GM23248 (cell line): ENCODE measurements at regions not wholly inside any gene's neighbourhood (a gene's known extent, or its start where the extent isn't known, plus 50 kb on each side); places are given as distances from the start of the nearest gene placed in this dataset. TPM values are rescaled to one million over a fixed set of nuclear protein-coding genes. Genes with fewer than 3 reads are reported as not detected.
"Not testable (repeated sequence)": the region's sequence is repeated elsewhere in the genome, so short reads cannot be mapped to it uniquely, and the experiment has no call there.

Source experiments
- DNase-seq: peaks from one replicate; pipeline ENCODE4 v3.0.0-alpha.2; 2015
- H2AFZ ChIP-seq: fragments of 200-600 bp; sonication (generic); 2 replicates; pipeline ENCODE4 v1.6.1; 2016; ENCODE audit warnings: antibody characterized with exemption
- H3F3A ChIP-seq: fragments of 200-600 bp; sonication (generic); 2 replicates; pipeline ENCODE4 v1.6.1; 2016; ENCODE audit warnings: mild to moderate bottlenecking, antibody characterized with exemption, mixed run types; ENCODE audit not compliant: insufficient read depth
- H3K27ac ChIP-seq: fragments of 200-600 bp; sonication (generic); 2 replicates; pipeline ENCODE4 v1.5.1; 2016; ENCODE audit warnings: mild to moderate bottlenecking
- H3K27me3 ChIP-seq: fragments of 200-600 bp; sonication (generic); replicated peaks from 2 replicates; pipeline ENCODE4 v1.6.1; 2016; ENCODE audit warnings: mild to moderate bottlenecking; ENCODE audit not compliant: insufficient read depth
- H3K36me3 ChIP-seq: fragments of 200-600 bp; sonication (generic); 2 replicates; pipeline ENCODE4 v1.6.1; 2016; ENCODE audit warnings: low read depth, mild to moderate bottlenecking
- H3K4me1 ChIP-seq: fragments of 200-600 bp; sonication (generic); 2 replicates; pipeline ENCODE4 v1.6.1; 2016; ENCODE audit warnings: mild to moderate bottlenecking; ENCODE audit not compliant: insufficient read depth
- H3K4me2 ChIP-seq: fragments of 200-600 bp; sonication (generic); one replicate; pipeline ENCODE4 v1.6.1; 2016; ENCODE audit warnings: mild to moderate bottlenecking; ENCODE audit not compliant: unreplicated experiment
- H3K4me3 ChIP-seq: fragments of 200-600 bp; sonication (generic); 2 replicates; pipeline ENCODE4 v1.5.1; 2016; ENCODE audit warnings: mild to moderate bottlenecking
- H3K79me2 ChIP-seq: fragments of 200-600 bp; sonication (generic); 2 replicates; pipeline ENCODE4 v1.6.1; 2016; ENCODE audit warnings: mild to moderate bottlenecking; ENCODE audit not compliant: insufficient read depth
- H3K9ac ChIP-seq: fragments of 200-600 bp; sonication (generic); 2 replicates; pipeline ENCODE4 v1.6.1; 2016; ENCODE audit warnings: mild to moderate bottlenecking
- H3K9me2 ChIP-seq: fragments of 200-600 bp; sonication (generic); 2 replicates; pipeline ENCODE4 v1.6.1; 2016; ENCODE audit warnings: mixed run types, mild to moderate bottlenecking, moderate library complexity; ENCODE audit not compliant: insufficient read depth
- H3K9me3 ChIP-seq: fragments of 200-600 bp; sonication (generic); one replicate; pipeline ENCODE4 v1.6.1; 2017; ENCODE audit warnings: low read depth
- H4K20me1 ChIP-seq: fragments of 200-600 bp; sonication (generic); 2 replicates; pipeline ENCODE4 v1.6.0; 2016; ENCODE audit not compliant: insufficient read depth
- in situ Hi-C: fragments of 300-500 bp; cut with MboI; formaldehyde crosslinking; loops from 2 replicates; pipeline ENCODE4 v1.15.0; 2020
- small RNA-seq: library from RNA; depleted of rRNA; stranded (forward); fragments of <200 nt; gene quantifications from one replicate; pipeline ENCODE3, GENCODE V24; 2014; ENCODE audit warnings: low read depth, low replicate concordance

GRCh38 chr2:94797235-94797634, 74.0 kb upstream of the TEKT4 start:
- H3K4me3 ChIP-seq, H4K20me1 ChIP-seq, H3K27ac ChIP-seq, in situ Hi-C loops, H3K4me2 ChIP-seq, H2AFZ ChIP-seq, H3K9me3 ChIP-seq, H3K9me2 ChIP-seq, H3F3A ChIP-seq, H3K4me1 ChIP-seq, H3K36me3 ChIP-seq, H3K79me2 ChIP-seq, H3K9ac ChIP-seq, H3K27me3 ChIP-seq: not testable (repeated sequence)
- DNase-seq, result peak; percentile 37

Small RNAs in the stretch of these regions (small RNA-seq; reads per million reads assigned to genes)
- gene CNN2P11, result not detected
